Right lobe of liver (tissue), 4 donors: ENCODE measurements at regions not wholly inside any gene's neighbourhood (a gene's known extent, or its start where the extent isn't known, plus 50 kb on each side); places are given as distances from the start of the nearest gene placed in this dataset.

Experiments used
- CTCF ChIP-seq, 4 donors: fragments of 200-600 bp in 3 of 4; fragments of 450-650 bp in 1 of 4; IDR thresholded peaks; one replicate each; pipeline versions ENCODE4 v1.5.1 to v1.8.0; 2016 to 2022; ENCODE audit warnings: antibody characterized with exemption in 4 of 4, mild to moderate bottlenecking in 2 of 4
- POLR2A ChIP-seq: fragments of 450-650 bp; IDR thresholded peaks from one replicate; pipeline ENCODE4 v1.6.1; 2017; ENCODE audit warnings: antibody characterized with exemption, mild to moderate bottlenecking
- donor health status: DM: no; HTN: no; CAD: no.
- donor health status: DM: no; HTN: no; CAD: no.
- donor health status: DM: no; HTN: yes; CAD: no.

- TF ChIP-seq POLR2A (no peak), CTCF (IDR thresholded peaks at IDR 0.05) (no peak)
Measured at GRCh38 chr1:226467443-226467842, 59.5 kb upstream of the PARP1 start.
